Upper lobe of right lung (tissue), 1 donor: ENCODE measurements at regions not wholly inside any gene's neighbourhood (a gene's known extent, or its start where the extent isn't known, plus 50 kb on each side); places are given as distances from the start of the nearest gene placed in this dataset.

Source experiments
- ATAC-seq: fragments of 200-7000 bp; cut with Tn5 transposase; one replicate; pipeline ENCODE4 v1.9.1; 2020; ENCODE audit warnings: mild to moderate bottlenecking, moderate library complexity
- DNase-seq: peaks from one replicate; pipeline ENCODE4 v3.0.0-alpha.2; 2020
- H3K27ac ChIP-seq: fragments of 200-600 bp; one replicate; pipeline ENCODE4 v1.8.0; 2022
- H3K27me3 ChIP-seq: fragments of 200-600 bp; one replicate; pipeline ENCODE4 v1.8.0; 2022; ENCODE audit warnings: mild to moderate bottlenecking
- H3K36me3 ChIP-seq: fragments of 200-600 bp; one replicate; pipeline ENCODE4 v1.8.0; 2022
- H3K4me1 ChIP-seq: fragments of 200-600 bp; one replicate; pipeline ENCODE4 v1.8.0; 2022
- H3K4me3 ChIP-seq: fragments of 200-600 bp; one replicate; pipeline ENCODE4 v1.8.0; 2022; ENCODE audit warnings: mild to moderate bottlenecking
- H3K9me3 ChIP-seq: fragments of 200-600 bp; one replicate; pipeline ENCODE4 v1.8.0; 2022
- intact Hi-C: fragments of 100-400 bp; cut with DNase I; formaldehyde crosslinking; loops from one replicate; pipeline ENCODE4 v1.11.0; 2022
- TF ChIP-seq, protein P1 (sequence below): fragments of 200-600 bp; IDR thresholded peaks from one replicate; pipeline ENCODE4 v1.8.0; 2022; ENCODE audit warnings: antibody characterized with exemption
- donor health status: DM: no; HTN: yes; CAD: no; lungs with severe emphysema.

DNA sequence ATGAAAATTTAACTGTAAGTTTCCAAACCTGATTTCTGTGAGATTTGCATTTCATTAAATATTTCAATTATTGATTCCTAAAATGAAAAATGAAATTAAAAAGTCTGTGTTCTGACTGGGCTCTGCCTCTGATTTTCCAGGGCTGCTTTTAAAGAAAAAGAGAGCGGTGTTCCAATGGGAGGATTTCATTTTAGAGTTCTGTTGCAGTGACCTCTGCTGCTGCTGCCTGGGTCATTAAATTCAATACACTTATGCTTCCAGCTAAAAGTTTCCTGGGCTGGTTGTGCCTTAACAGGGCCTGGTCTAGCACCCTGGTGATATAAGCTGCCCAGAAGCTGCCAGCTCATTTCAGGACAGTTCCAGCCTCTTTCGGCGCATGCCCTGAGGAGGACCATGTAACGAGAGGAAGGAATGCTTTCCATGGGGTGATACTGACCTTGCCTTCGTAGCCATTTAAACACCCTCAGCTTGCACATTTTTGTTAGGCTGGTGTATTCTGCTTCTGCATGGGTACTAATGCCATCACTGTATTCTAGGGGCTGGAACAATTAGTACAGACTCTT lies 93.3 kb downstream of the TMEM174 start:
- intact Hi-C loops: no loop called here
- Histone ChIP-seq H3K36me3 (no peaks in the 10 kb centered on the region), H3K27me3 (peaks cover 7% of the 10 kb centered on the region), H3K9me3 (no peaks in the 10 kb centered on the region), H3K4me3 (no peak overlapping the region), H3K4me1 (no peaks in the 10 kb centered on the region), H3K27ac (no peak overlapping the region)
- TF ChIP-seq, protein P1, sequence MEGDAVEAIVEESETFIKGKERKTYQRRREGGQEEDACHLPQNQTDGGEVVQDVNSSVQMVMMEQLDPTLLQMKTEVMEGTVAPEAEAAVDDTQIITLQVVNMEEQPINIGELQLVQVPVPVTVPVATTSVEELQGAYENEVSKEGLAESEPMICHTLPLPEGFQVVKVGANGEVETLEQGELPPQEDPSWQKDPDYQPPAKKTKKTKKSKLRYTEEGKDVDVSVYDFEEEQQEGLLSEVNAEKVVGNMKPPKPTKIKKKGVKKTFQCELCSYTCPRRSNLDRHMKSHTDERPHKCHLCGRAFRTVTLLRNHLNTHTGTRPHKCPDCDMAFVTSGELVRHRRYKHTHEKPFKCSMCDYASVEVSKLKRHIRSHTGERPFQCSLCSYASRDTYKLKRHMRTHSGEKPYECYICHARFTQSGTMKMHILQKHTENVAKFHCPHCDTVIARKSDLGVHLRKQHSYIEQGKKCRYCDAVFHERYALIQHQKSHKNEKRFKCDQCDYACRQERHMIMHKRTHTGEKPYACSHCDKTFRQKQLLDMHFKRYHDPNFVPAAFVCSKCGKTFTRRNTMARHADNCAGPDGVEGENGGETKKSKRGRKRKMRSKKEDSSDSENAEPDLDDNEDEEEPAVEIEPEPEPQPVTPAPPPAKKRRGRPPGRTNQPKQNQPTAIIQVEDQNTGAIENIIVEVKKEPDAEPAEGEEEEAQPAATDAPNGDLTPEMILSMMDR: no peak
- no peak for DNase-seq
- ATAC-seq: no peak

- no peaks in the 10 kb centered on the region for H3K4me1 ChIP-seq
- no peaks in the 10 kb centered on the region for H3K9me3 ChIP-seq
- no peak overlapping the region for H3K4me3 ChIP-seq
- no peak for ATAC-seq
- TF ChIP-seq, protein P1: no peak
- no peaks in the 10 kb centered on the region for H3K36me3 ChIP-seq
- no peak for DNase-seq
- H3K27ac ChIP-seq: no peak overlapping the region
- H3K27me3 ChIP-seq: peaks cover 10% of the 10 kb centered on the region
- intact Hi-C loops: no loop called here
These were observed 92.6 kb downstream of the TMEM174 start for GRCh38 chr5:73265641-73266040.

DNA sequence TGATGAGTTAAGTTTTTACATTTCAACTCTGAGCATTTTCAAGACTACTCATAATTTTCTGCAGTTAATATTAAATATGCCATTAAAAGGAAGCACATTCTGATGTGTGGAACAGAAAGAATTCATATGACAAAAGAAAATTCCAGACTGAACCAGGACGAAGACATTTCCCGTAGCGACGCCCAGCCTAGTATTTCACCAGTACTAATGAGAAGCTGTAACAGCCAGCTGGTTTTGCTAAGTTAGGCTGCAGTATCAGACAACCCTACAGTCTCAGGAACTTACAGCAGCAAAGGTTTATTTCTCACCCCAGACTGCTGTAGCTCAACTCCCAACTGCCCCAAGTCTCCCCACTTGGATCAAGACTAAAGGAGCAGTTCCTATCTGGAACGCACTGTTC lies 91.6 kb downstream of the TMEM174 start:
- TF ChIP-seq, protein P1: no peak
- Histone ChIP-seq H3K9me3 (no peaks in the 10 kb centered on the region), H3K4me3 (no peak overlapping the region), H3K27me3 (peaks cover 10% of the 10 kb centered on the region), H3K36me3 (no peaks in the 10 kb centered on the region), H3K4me1 (no peaks in the 10 kb centered on the region), H3K27ac (no peak overlapping the region)
- DNase-seq (no peak), ATAC-seq (no peak)
- intact Hi-C loops: no loop called here

DNA sequence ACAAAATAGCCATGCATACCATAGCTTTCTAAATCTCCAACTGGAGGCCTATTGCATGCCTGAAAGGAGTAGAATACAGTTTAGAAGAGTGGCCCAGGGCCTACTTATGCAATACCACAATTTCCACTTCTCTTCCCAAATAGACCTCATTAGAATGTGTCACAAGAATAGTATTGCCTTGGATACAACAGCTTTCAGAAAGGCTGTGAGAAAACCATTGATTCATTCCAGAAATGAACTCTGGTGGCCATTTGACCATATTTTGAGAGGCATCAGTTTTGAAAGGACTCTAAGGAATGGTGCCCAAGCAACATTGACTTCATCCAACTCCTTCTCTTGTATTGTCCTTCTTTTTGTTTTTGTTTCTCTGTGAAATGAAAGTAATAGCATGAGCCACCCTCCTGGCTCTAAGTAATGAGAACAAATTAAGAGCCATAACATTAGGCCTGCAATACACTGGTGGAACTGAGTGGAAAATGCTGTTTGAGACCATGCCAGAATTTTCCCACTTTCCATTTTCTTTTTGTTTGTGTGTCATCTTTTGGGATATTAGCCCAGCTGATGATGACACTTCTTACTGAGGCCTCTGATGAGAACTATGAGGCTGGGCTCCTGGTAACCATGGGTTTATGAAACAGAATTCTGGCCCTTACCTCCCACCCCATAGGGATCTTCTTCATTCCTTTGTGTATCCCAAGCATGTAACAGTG lies 90.2 kb downstream of the TMEM174 start:
- no peaks in the 10 kb centered on the region for H3K9me3 ChIP-seq
- no peak overlapping the region for H3K27ac ChIP-seq
- DNase-seq (no peak), ATAC-seq (no peak)
- intact Hi-C loops: no loop called here
- no peaks in the 10 kb centered on the region for H3K4me1 ChIP-seq
- H3K4me3 ChIP-seq: no peak overlapping the region
- H3K36me3 ChIP-seq: no peaks in the 10 kb centered on the region
- H3K27me3 ChIP-seq: peaks cover 10% of the 10 kb centered on the region
- TF ChIP-seq, protein P1: no peak

GRCh38 chr5:73256862-73257261 lies 83.9 kb downstream of the TMEM174 start:
- H3K27me3 ChIP-seq: peaks cover 3% of the 10 kb centered on the region
- H3K4me1 ChIP-seq: no peaks in the 10 kb centered on the region
- no peaks in the 10 kb centered on the region for H3K9me3 ChIP-seq
- no peak overlapping the region for H3K27ac ChIP-seq
- ATAC-seq (no peak), DNase-seq (no peak)
- H3K36me3 ChIP-seq: no peaks in the 10 kb centered on the region
- no peak overlapping the region for H3K4me3 ChIP-seq
- intact Hi-C loops: no loop called here
- TF ChIP-seq, protein P1: no peak
